ENCODE measurements at regions not wholly inside any gene's neighbourhood (a gene's known extent, or its start where the extent isn't known, plus 50 kb on each side); places are given as distances from the start of the nearest gene placed in this dataset.

GRCh38 chr1:29525941-29526340, 289.6 kb downstream of the PTPRU start (continued):
- TF ChIP-seq SP1 (IDR thresholded peaks at IDR 0.05) (no peak), NR2F2 (IDR thresholded peaks at IDR 0.05) (no peak)

- DNase-seq (ENCODE audit: low spot score), result peak; percentile 10
- WGBS, result 67% methylated on average over 23 of the region's 23 CpGs
- Histone ChIP-seq H3K36me3 (ENCODE audit: control insufficient read depth in 4 of 4, insufficient read depth in 3 of 4, low read depth in 1 of 4, low read length in 3 of 4) (no peaks in the 10 kb centered on the region), H3K9ac (ENCODE audit: low read depth in 1 of 2, low read length in 2 of 2) (no peak overlapping the region), H3K27me3 (ENCODE audit: control insufficient read depth in 4 of 4, insufficient read depth in 4 of 4, low read length in 3 of 4) (peaks cover 0 to 2% (median 0%) of the 10 kb centered on the region in 4 donors), H3K4me3 (ENCODE audit: low read depth in 1 of 3, low read length in 3 of 3) (no peak overlapping the region), H3K9me3 (ENCODE audit: control insufficient read depth in 4 of 4, low read length in 3 of 4) (peaks cover 0 to 4% (median 1%) of the 10 kb centered on the region in 4 donors), H3K27ac (ENCODE audit: low read depth in 1 of 2, low read length in 2 of 2) (no peak overlapping the region), H3K4me1 (ENCODE audit: control insufficient read depth in 4 of 4, insufficient read depth in 4 of 4, low read length in 3 of 4) (no peaks in the 10 kb centered on the region)
- no peak for TF ChIP-seq GABPA (IDR thresholded peaks at IDR 0.05 in 1 of 2, conservative IDR thresholded peaks at IDR 0.05 in 1 of 2)
- no peak for TF ChIP-seq TAF1 (conservative IDR thresholded peaks at IDR 0.05)
- no peak for TF ChIP-seq FOXA1 (IDR thresholded peaks at IDR 0.05)
Measured at GRCh38 chr1:29524285-29525065, 288.2 kb downstream of the PTPRU start.

- no peaks in the 10 kb centered on the region for H3K36me3 ChIP-seq (ENCODE audit: control insufficient read depth in 4 of 4, insufficient read depth in 3 of 4, low read depth in 1 of 4, low read length in 3 of 4)
- WGBS, result 75% methylated on average over 10 of the region's 10 CpGs
- H3K9me3 ChIP-seq (ENCODE audit: control insufficient read depth in 4 of 4, low read length in 3 of 4), result peaks cover 0 to 3% (median under 1%) of the 10 kb centered on the region in 4 donors
- H3K27me3 ChIP-seq (ENCODE audit: control insufficient read depth in 4 of 4, insufficient read depth in 4 of 4, low read length in 3 of 4), result peaks cover 0 to 2% (median 0%) of the 10 kb centered on the region in 4 donors
- no peak overlapping the region for H3K27ac ChIP-seq (ENCODE audit: low read depth in 1 of 2, low read length in 2 of 2)
- peak; percentile 9 for DNase-seq (ENCODE audit: low spot score)
- H3K4me1 ChIP-seq (ENCODE audit: control insufficient read depth in 4 of 4, insufficient read depth in 4 of 4, low read length in 3 of 4), result no peaks in the 10 kb centered on the region
- TF ChIP-seq RXRA (IDR thresholded peaks at IDR 0.05), result no peak
- TF ChIP-seq NR2F2 (IDR thresholded peaks at IDR 0.05), result no peak
- TF ChIP-seq MAX (IDR thresholded peaks at IDR 0.05), result no peak
- TF ChIP-seq JUND (IDR thresholded peaks at IDR 0.05), result no peak
- TF ChIP-seq TAF1 (conservative IDR thresholded peaks at IDR 0.05), result no peak
- no peak for TF ChIP-seq HNF4A (conservative IDR thresholded peaks at IDR 0.05)
- TF ChIP-seq HNF4G (IDR thresholded peaks at IDR 0.05), result no peak
- TF ChIP-seq ZBTB33 (IDR thresholded peaks at IDR 0.05), result no peak
- TF ChIP-seq FOXA2 (IDR thresholded peaks at IDR 0.05), result no peak
- TF ChIP-seq CTCF (IDR thresholded peaks at IDR 0.05; ENCODE audit: low read depth, low read length, missing input control), result no peak
- TF ChIP-seq GABPA (IDR thresholded peaks at IDR 0.05 in 1 of 2, conservative IDR thresholded peaks at IDR 0.05 in 1 of 2), result no peak
- no peak for TF ChIP-seq FOXA1 (IDR thresholded peaks at IDR 0.05)
- no peak for TF ChIP-seq YY1 (IDR thresholded peaks at IDR 0.05)
- no peak for TF ChIP-seq EGR1 (IDR thresholded peaks at IDR 0.05; ENCODE audit: low read depth in 2 of 2)
- no peak for TF ChIP-seq REST (IDR thresholded peaks at IDR 0.05)
- no peak for TF ChIP-seq ATF3 (IDR thresholded peaks at IDR 0.05)
- no peak overlapping the region for H3K4me3 ChIP-seq (ENCODE audit: low read depth in 1 of 3, low read length in 3 of 3)
- no peak overlapping the region for H3K9ac ChIP-seq (ENCODE audit: low read depth in 1 of 2, low read length in 2 of 2)
Measured at GRCh38 chr1:29523576-29523975, 287.3 kb downstream of the PTPRU start.
